ENCODE measurements at regions not wholly inside any gene's neighbourhood (a gene's known extent, or its start where the extent isn't known, plus 50 kb on each side); places are given as distances from the start of the nearest gene placed in this dataset.

DNA sequence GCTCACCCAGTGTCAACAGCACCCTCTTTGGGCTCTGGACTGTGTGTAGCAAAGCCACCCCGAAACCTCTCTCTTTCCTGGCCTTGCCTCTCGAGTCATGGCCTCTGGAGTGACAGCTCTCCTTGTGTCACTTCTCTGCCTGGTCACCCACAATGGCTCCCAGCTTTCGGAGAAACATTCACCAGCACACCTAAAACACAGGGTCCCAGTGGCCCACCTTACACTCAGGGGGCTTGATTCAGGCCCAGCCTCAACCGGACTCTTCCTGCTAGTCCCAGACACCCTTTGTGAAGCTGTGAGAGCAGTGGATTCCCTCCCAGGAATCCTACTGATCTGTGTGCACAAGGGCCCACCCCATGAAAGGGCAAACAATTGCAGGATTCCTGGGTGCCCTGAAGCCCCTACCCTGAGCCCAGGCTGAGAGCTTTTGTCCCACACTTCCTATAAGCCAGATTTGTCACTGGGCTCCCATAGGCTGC, 137.2 kb upstream of the HAAO start:
- FAIRE-seq: no peak
- no peak overlapping the region for H3K4me3 ChIP-seq
- no peaks in the 10 kb centered on the region for H3K27me3 ChIP-seq
- DNase-seq: no peak
- intact Hi-C loops (cut with DNase I): loop anchor here in 1 of 3 donors (10.0 kb wide), 1 partner anchor 75 kb away; no protein-coding TSS in a partner anchor
- whole genome bisulfite sequencing, 2 donors: 91 to 92% methylated on average over 4 of the region's 4 CpGs
- H3K27ac ChIP-seq: peak overlapping the region in 3 of 4 donors; percentile 57 to 87 (median 86)
- TF ChIP-seq, protein P1, sequence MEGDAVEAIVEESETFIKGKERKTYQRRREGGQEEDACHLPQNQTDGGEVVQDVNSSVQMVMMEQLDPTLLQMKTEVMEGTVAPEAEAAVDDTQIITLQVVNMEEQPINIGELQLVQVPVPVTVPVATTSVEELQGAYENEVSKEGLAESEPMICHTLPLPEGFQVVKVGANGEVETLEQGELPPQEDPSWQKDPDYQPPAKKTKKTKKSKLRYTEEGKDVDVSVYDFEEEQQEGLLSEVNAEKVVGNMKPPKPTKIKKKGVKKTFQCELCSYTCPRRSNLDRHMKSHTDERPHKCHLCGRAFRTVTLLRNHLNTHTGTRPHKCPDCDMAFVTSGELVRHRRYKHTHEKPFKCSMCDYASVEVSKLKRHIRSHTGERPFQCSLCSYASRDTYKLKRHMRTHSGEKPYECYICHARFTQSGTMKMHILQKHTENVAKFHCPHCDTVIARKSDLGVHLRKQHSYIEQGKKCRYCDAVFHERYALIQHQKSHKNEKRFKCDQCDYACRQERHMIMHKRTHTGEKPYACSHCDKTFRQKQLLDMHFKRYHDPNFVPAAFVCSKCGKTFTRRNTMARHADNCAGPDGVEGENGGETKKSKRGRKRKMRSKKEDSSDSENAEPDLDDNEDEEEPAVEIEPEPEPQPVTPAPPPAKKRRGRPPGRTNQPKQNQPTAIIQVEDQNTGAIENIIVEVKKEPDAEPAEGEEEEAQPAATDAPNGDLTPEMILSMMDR (IDR thresholded peaks at IDR 0.05): no peak
- H3K4me1 ChIP-seq: peaks cover 58 to 59% (median 58%) of the 10 kb centered on the region in 3 donors
- no peak for ATAC-seq
- no peaks in the 10 kb centered on the region for H3K9me3 ChIP-seq
- H3K36me3 ChIP-seq: no peaks in the 10 kb centered on the region

DNA sequence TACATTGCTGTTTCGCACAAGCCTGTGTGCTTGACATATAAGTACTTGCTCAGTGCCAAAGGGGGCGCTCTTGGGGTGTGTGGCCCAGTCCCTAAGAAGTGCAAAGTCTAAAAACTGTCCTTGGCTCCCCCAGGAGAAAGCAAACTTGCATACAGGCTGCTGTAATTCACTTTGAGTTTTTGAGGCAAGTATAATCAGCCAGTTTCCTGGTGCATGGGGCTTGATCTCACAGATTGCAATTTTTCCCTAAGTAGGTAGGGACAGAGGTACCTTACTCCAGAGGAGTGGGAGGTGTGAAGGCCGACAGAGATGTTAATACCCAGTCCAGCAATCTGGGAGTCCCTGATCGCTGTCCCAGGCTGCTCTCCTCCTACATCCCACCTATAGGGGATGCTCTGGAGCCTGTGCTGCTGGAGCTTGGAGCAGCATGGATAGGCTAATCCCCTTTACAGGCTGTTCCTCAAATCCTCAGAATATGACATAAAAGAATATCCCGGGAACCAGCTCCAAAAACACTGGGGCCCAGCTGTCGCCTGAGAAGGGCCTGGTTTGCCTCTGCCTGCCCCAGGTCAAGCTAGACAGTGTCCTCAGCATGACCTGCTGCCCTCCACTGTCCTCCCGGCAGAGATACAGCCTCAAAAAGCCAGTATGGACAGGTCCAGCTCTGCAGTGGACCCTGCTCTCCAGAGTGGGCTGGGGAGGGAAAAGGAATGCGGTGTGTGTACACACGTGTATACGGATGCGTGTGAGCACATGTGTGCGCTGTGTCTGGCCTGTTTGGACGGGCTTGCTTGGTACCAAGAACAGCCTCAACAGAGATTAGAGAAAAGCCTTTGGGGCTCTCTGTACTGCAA, 136.5 kb upstream of the HAAO start:
- TF ChIP-seq, protein P1 (IDR thresholded peaks at IDR 0.05): peak in 2 of 4 donors; percentile 8 to 12
- ATAC-seq (peak in 2 of 4 donors; percentile 8 to 15), FAIRE-seq (no peak), DNase-seq (peak in 3 of 6 donors; percentile 39 to 62 (median 48))
- H3K4me3 ChIP-seq: no peak overlapping the region
- no peaks in the 10 kb centered on the region for H3K9me3 ChIP-seq
- no peaks in the 10 kb centered on the region for H3K36me3 ChIP-seq
- H3K27me3 ChIP-seq: no peaks in the 10 kb centered on the region
- peaks cover 58 to 66% (median 65%) of the 10 kb centered on the region in 3 donors for H3K4me1 ChIP-seq
- 76 to 84% methylated on average over 13 of the region's 13 CpGs for WGBS, 2 donors
- peak overlapping the region; percentile 86 to 93 (median 88) for H3K27ac ChIP-seq
- intact Hi-C loops (cut with DNase I): loop anchor here in 1 of 3 donors (10.0 kb wide), 1 partner anchor 74 kb away; no protein-coding TSS in a partner anchor

DNA sequence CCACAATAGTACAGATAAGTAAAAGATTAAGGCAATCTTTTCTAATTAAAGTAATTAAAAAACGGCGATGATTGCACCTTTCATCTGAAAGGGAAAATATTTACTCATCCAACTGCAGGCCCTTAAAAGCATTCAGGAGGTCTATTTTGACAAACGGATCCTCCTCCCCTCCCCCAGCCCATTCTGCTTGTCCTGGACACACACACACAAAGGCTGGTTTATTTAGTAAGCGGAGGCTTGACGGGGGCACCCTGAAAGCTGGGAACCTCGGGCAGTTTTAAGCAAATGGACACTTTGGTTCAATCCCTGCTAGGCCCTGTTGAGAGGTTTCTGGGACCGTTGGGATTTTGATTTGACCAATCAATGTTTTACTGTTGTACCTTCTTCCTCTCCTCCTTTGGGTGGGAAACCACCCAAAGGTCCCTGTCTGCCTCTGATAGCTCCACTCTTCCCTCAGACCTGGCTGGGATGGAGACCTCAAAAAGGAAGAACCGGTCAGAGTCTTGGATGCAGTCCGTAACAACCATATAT, 135.8 kb upstream of the HAAO start:
- TF ChIP-seq, protein P1 (IDR thresholded peaks at IDR 0.05): no peak
- Histone ChIP-seq H3K36me3 (no peaks in the 10 kb centered on the region), H3K4me1 (peaks cover 58 to 70% (median 70%) of the 10 kb centered on the region in 3 donors), H3K4me3 (no peak overlapping the region), H3K27ac (peak overlapping the region; percentile 86 to 93 (median 88)), H3K27me3 (no peaks in the 10 kb centered on the region), H3K9me3 (no peaks in the 10 kb centered on the region)
- WGBS, 2 donors: 20 to 22% methylated on average over 9 of the region's 9 CpGs
- DNase-seq (peak in 1 of 6 donors; percentile 46), FAIRE-seq (no peak), ATAC-seq (peak in 1 of 4 donors; percentile 4)
- intact Hi-C loops (cut with DNase I): loop anchor here in 1 of 3 donors (10.0 kb wide), 1 partner anchor 73 kb away; no protein-coding TSS in a partner anchor

DNA sequence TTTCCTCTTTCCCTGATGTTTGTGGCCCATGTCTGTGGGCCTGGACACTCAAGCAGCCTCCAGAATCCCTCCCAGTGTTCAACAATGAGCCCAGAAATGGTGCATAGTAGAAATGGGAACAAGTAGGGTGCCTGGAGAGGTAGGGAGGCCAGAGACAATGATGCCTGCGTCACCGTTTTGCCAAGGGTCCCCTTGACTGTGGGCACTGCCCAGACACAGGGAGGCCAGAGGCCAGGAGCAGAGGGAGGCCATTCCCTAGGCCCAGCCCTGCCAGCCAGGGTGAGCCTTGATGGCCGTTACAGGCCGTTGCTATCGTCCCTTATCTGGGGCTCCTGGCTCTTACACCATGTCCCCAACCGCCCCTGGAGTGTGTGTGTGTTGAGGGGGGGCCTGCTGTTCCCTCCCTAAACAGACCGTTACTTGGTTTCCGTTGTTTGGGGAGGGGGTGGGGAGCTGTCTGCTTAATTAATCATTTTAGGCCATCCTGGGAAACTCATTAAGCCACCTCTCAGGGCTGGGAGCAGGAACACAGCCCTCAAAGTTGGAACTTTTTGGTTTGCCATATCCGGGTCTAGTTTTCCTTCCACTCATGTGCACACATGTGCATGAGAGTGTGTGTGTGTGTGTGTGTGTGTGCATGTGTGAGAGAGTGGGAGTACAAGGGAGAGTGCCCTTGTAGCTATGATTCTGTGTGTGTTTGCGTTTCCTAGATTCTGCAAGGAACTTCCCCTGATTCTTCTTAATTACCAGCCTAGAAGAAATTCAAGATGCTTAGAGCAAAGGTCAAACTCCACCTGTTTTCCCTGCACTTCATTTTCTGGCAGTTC, 135.2 kb upstream of the HAAO start:
- TF ChIP-seq, protein P1 (IDR thresholded peaks at IDR 0.05): no peak

More for the DNA sequence above, 135.2 kb upstream of the HAAO start:
- Histone ChIP-seq H3K27ac (peak overlapping the region; percentile 86 to 93 (median 88)), H3K9me3 (no peaks in the 10 kb centered on the region), H3K4me1 (peaks cover 58 to 73% (median 72%) of the 10 kb centered on the region in 3 donors), H3K4me3 (no peak overlapping the region), H3K27me3 (no peaks in the 10 kb centered on the region), H3K36me3 (no peaks in the 10 kb centered on the region)
- FAIRE-seq: no peak
- ATAC-seq: peak; percentile 5 to 38 (median 11)
- peak in 2 of 6 donors; percentile 46 to 47 for DNase-seq
- WGBS, 2 donors: 11 to 12% methylated on average over 10 of the region's 10 CpGs
- intact Hi-C loops (cut with DNase I): loop anchor here in 1 of 3 donors (10.0 kb wide), 1 partner anchor 73 kb away; no protein-coding TSS in a partner anchor

Measured in pancreas (tissue), 10 donors.